Activated CD4-positive, alpha-beta T cell treated with anti-CD3 and anti-CD28 coated beads for 36 hours (primary cell): ENCODE measurements at regions not wholly inside any gene's neighbourhood (a gene's known extent, or its start where the extent isn't known, plus 50 kb on each side); places are given as distances from the start of the nearest gene placed in this dataset.

Experiments
- ATAC-seq: fragments of 200-7000 bp; cut with Tn5 transposase; one replicate; pipeline ENCODE4 v1.10.0; 2021; ENCODE audit warnings: mild to moderate bottlenecking, moderate library complexity
- CTCF ChIA-PET: fragments of 350-600 bp; sonication (Branson Sonifier 250); formaldehyde crosslinking; loops from one replicate; lab custom pipeline; 2021; ENCODE audit warnings: antibody characterized with exemption; lab: Charles Lee
- POLR2A ChIA-PET: fragments of 350-600 bp; sonication (Branson Sonifier 250); formaldehyde crosslinking; loops from one replicate; lab custom pipeline; 2021; ENCODE audit warnings: antibody characterized with exemption, inconsistent platforms; lab: Charles Lee
- DNase-seq: peaks from one replicate; pipeline ENCODE4 v3.0.0-alpha.2; 2020
- H3K27ac Mint-ChIP-seq: one replicate; pipeline ENCODE4 v1.8.0; 2021; ENCODE audit warnings: mixed read lengths
- H3K27me3 Mint-ChIP-seq: one replicate; pipeline ENCODE4 v1.8.0; 2021; ENCODE audit warnings: mixed read lengths
- H3K36me3 Mint-ChIP-seq: one replicate; pipeline ENCODE4 v1.8.0; 2021; ENCODE audit warnings: low read depth, mixed read lengths
- H3K4me1 Mint-ChIP-seq: one replicate; pipeline ENCODE4 v1.8.0; 2021; ENCODE audit warnings: mixed read lengths
- H3K4me3 Mint-ChIP-seq: one replicate; pipeline ENCODE4 v1.8.0; 2021; ENCODE audit warnings: mild to moderate bottlenecking, moderate library complexity, mixed read lengths
- H3K9me3 Mint-ChIP-seq: one replicate; pipeline ENCODE4 v1.8.0; 2021; ENCODE audit warnings: low read depth, mixed read lengths
- intact Hi-C, 2 experiments: fragments of 100-400 bp; cut with DNase I in 1 of 2; cut with micrococcal nuclease in 1 of 2; formaldehyde crosslinking; loops; one replicate each; pipeline versions ENCODE4 v1.14.2 to v1.15.1; 2022 to 2024; cut with DNase I, micrococcal nuclease

DNA sequence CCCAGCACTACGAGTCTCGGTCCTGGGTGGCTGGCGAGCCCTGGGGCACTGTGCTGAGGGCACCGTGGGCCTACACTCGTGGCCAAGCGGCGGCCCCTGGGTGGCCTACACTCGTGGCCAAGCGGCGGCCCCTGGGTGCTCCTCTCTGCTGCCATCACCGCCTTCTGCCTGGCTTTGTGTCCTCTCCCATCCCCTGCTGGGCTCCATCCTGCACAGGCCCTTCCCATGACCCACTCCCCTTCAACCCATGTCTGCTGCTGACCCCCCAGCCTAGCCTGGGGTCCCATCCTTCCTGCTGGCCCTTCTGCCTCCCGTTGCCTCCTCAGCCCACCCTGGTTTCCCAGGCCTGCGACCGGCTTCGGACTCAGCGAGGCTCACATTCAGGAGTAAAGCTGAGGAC, 87.4 kb upstream of the CLDN5 start:
- ChIA-PET CTCF (interaction anchor here (0.6 kb wide), 2 partner anchors 18 to 202 kb away, joined by 3 read pairs; no protein-coding TSS in a partner anchor), POLR2A (no interaction called here)
- no peak for ATAC-seq
- H3K36me3 Mint-ChIP-seq: no peaks in the 10 kb centered on the region
- no peaks in the 10 kb centered on the region for H3K9me3 Mint-ChIP-seq
- H3K4me3 Mint-ChIP-seq: no peak overlapping the region
- no peak for DNase-seq
- intact Hi-C loops: loop anchor here in 1 of 2 experiments (2.0 kb wide), 1 partner anchor 35 kb away; no protein-coding TSS in a partner anchor
- no peaks in the 10 kb centered on the region for H3K27me3 Mint-ChIP-seq
- H3K4me1 Mint-ChIP-seq: peaks cover 46% of the 10 kb centered on the region
- no peak overlapping the region for H3K27ac Mint-ChIP-seq

DNA sequence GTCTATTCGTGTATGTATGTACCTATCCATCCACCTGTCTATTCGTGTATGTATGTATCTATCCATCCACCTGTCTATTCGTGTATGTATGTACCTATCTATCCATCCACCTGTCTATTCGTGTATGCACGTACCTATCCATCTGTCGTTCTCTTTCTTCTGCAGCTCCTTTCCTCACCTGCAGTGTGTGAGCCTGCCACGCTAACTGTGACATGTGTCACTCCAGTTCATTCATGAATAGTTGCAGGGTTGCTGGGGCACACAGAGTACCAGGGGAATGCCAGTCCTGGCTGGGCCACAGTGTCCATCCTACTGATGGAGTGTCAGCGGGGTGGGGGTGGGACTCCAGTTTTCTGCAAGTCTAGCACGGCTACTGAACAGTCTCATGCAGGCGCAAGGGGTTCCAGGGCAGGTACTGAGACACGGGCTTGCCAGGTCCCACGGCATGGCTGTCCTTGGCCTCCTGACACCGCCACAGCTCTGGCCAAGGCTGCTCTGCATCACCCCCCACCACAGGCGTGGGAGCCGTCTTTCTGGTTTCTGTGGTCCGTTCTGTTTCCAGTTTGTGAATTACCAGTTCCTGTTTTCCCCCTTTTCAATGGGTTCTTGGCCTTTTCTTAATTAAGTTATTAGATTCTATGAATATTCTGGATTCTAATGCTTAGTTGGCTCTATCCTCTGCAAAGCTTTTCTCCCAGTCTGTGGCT, 88.8 kb upstream of the CLDN5 start:
- H3K27ac Mint-ChIP-seq: no peak overlapping the region
- H3K9me3 Mint-ChIP-seq: no peaks in the 10 kb centered on the region
- intact Hi-C loops: no loop called here
- H3K36me3 Mint-ChIP-seq: no peaks in the 10 kb centered on the region
- ATAC-seq: no peak
- DNase-seq: no peak
- ChIA-PET CTCF (no interaction called here), POLR2A (no interaction called here)
- H3K4me3 Mint-ChIP-seq: no peak overlapping the region
- H3K4me1 Mint-ChIP-seq: peaks cover 35% of the 10 kb centered on the region
- no peaks in the 10 kb centered on the region for H3K27me3 Mint-ChIP-seq

DNA sequence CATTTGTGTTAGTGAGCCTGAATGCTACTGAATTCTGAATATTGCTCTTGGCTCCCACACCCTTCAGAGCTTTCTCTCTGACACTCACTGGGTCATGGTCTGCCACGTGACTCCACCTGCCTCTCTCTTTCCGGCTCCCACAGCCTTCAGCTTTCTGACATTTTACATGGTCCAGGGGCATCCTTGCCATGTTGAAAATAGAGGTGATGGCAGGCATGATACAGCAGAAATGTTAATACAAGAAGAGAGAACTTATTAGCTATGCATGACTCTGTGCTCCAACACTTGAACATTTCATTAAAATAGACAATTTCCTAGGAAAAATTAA, 90.3 kb upstream of the CLDN5 start:
- H3K9me3 Mint-ChIP-seq: no peaks in the 10 kb centered on the region
- ChIA-PET CTCF (interaction anchor here (1.1 to 1.2 kb wide), 2 partner anchors 15 to 16 kb away, joined by 3 read pairs; no protein-coding TSS in a partner anchor), POLR2A (no interaction called here)
- H3K27ac Mint-ChIP-seq: no peak overlapping the region
- DNase-seq: no peak
- H3K4me1 Mint-ChIP-seq: peaks cover 27% of the 10 kb centered on the region
- ATAC-seq: no peak
- H3K36me3 Mint-ChIP-seq: no peaks in the 10 kb centered on the region
- intact Hi-C loops: no loop called here
- H3K4me3 Mint-ChIP-seq: no peak overlapping the region
- no peaks in the 10 kb centered on the region for H3K27me3 Mint-ChIP-seq

DNA sequence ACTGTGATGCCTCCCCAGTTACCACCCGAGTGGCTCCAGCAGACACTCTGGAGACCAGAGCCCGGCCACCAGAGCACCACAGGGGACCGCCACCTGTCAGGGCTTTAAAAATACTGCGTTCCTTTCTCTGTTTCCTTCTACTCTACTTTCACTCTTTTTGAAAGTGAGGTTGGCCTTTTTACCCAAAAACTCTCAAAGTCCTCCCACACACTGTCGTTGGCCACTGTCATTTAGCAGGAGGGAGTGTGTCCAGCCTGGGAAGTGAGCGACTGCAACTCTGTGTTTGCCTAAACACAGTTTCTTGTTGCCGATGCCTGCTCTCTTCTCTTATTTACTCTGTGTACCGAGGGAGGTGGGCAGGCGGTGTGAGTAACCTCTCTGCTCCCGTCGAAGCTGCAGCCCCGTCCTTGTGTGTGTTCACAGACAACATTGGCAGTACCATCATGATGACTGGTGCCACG, 90.8 kb upstream of the CLDN5 start:
- Mint-ChIP-seq H3K4me1 (peaks cover 27% of the 10 kb centered on the region), H3K27me3 (no peaks in the 10 kb centered on the region), H3K9me3 (no peaks in the 10 kb centered on the region), H3K36me3 (no peaks in the 10 kb centered on the region), H3K27ac (no peak overlapping the region), H3K4me3 (no peak overlapping the region)
- DNase-seq: no peak
- ChIA-PET POLR2A (no interaction called here), CTCF (interaction anchor here (1.1 to 1.2 kb wide), 2 partner anchors 14 to 17 kb away, joined by 3 read pairs; no protein-coding TSS in a partner anchor)
- intact Hi-C loops: no loop called here
- no peak for ATAC-seq

DNA sequence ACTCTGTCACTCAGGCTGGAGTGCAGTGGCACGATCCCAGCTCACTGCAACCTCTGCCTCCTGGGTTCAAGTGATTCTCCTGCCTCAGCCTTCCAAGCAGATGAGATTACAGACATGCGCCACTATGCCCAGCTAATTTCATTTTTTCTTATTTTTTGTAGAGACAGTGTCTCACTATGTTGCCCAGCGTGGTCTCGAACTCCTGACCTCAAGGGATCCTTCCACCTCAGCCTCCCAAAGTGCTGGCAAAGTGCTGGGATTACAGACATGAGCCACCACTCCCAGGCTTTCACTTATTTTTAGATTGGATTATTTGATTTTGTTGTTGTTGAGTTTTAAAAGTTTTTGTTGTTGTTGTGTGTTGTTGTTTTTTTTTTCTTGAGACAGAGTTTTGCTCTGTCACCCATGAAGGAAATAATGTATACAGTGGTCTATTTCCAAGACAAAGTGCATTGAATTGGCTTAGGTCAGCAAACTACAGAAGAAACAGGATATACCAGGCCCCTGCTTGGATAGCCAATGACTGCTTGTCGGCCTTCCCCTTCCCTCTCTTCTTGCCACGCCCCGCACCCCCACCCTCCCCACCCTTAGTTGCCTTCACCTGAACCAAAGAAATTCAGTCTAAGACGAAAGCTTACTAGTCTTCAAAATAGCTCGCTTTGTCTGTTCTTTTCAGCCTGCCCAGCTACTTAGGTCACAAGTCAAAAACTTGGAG, 91.8 kb upstream of the CLDN5 start:
- Mint-ChIP-seq H3K4me1 (peaks cover 17% of the 10 kb centered on the region), H3K9me3 (no peaks in the 10 kb centered on the region), H3K4me3 (no peak overlapping the region), H3K27ac (no peak overlapping the region), H3K36me3 (no peaks in the 10 kb centered on the region), H3K27me3 (no peaks in the 10 kb centered on the region)
- ChIA-PET POLR2A (no interaction called here), CTCF (interaction anchor here (0.6 to 1.2 kb wide), 3 partner anchors 13 to 142 kb away, joined by 3 read pairs; no protein-coding TSS in a partner anchor)
- intact Hi-C loops: no loop called here
- DNase-seq (no peak), ATAC-seq (no peak)

DNA sequence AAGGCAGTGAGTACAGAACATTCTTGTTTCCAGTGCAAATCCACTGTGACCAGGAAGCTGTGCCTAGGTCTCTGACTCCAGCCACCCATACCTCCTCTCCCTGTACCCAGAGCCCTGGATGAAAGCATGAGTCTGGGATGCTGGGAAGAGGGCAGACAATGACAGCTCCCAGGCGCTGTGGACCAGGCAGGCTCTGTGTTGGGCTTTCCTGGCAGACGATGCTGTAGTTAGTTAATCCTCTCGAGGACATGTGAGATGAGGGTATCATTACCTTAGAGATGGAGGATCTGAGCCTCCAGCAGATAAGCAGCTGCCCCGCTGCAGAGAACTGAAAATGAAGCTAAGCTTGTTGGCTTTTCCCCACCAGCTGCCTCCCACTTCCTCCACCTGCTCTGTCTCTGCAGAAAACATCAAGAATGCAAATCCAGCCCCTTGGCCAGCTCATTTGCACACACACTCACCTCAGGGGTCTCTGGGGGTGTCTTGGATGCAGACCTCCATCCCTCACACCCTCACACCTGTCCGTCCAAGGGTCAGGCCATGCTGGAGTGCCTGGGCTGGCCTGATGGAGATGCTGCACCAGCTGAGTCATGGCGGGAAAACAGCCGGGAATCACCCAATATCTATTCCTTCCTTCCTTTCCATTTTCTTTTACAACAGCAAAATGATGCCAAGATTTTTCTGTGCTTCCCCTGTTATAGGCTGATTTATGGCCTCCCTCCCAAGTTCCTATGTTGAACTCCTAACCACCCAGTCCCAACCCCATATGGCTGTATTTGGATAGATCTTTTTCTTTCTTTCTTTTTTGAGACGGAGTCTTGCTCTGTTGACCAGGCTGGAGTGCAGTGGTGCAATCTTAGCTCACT, 94.9 kb upstream of the SEPTIN5 start:
- CTCF ChIA-PET: interaction anchor here (0.8 to 1.9 kb wide), 3 partner anchors 10 to 89 kb away, joined by 3 to 10 read pairs (median 4); no protein-coding TSS in a partner anchor
- POLR2A ChIA-PET: no interaction called here
- intact Hi-C loops: no loop called here
- peaks cover 11% of the 10 kb centered on the region for H3K4me1 Mint-ChIP-seq
- H3K4me3 Mint-ChIP-seq: no peak overlapping the region
- no peak overlapping the region for H3K27ac Mint-ChIP-seq
- no peaks in the 10 kb centered on the region for H3K36me3 Mint-ChIP-seq
- no peak for ATAC-seq
- no peak for DNase-seq
- H3K27me3 Mint-ChIP-seq: no peaks in the 10 kb centered on the region
- H3K9me3 Mint-ChIP-seq: no peaks in the 10 kb centered on the region

DNA sequence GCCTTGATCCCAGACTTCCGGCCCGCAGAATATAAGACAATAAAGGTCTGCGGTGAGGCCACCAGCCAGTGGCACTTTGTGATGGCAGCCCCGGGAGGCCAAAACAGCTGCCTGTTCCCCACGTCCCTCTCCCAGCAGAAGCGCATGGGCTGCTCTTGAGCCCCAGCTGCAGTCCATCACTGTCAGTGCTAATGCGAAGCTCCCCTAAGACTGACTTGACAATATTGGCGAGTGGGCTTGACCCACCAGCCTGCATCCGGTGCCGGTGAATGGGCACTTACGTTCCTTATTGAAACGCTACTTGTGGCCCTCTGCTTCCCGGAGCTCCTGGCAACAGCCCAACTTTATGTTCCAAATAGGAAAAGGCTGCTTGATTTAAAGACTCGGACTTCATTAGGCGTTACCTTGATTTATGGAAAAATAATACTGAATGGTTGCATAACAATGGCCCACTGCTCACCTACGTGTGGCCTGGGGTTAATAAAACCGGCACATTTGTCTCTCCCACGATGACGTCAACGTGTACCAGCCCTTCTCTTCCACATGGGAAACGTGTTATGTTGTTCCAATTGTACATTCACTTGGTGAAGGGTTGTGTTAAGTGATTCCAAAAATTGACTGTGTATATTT, 93.4 kb upstream of the SEPTIN5 start:
- Mint-ChIP-seq H3K4me1 (peaks cover 11% of the 10 kb centered on the region), H3K27me3 (no peaks in the 10 kb centered on the region), H3K9me3 (no peaks in the 10 kb centered on the region), H3K4me3 (no peak overlapping the region), H3K27ac (no peak overlapping the region), H3K36me3 (no peaks in the 10 kb centered on the region)
- ChIA-PET CTCF (interaction anchor here (0.6 to 0.7 kb wide), 2 partner anchors 11 to 419 kb away, joined by 3 read pairs; no protein-coding TSS in a partner anchor), POLR2A (no interaction called here)
- ATAC-seq: no peak
- DNase-seq: no peak
- intact Hi-C loops: no loop called here

DNA sequence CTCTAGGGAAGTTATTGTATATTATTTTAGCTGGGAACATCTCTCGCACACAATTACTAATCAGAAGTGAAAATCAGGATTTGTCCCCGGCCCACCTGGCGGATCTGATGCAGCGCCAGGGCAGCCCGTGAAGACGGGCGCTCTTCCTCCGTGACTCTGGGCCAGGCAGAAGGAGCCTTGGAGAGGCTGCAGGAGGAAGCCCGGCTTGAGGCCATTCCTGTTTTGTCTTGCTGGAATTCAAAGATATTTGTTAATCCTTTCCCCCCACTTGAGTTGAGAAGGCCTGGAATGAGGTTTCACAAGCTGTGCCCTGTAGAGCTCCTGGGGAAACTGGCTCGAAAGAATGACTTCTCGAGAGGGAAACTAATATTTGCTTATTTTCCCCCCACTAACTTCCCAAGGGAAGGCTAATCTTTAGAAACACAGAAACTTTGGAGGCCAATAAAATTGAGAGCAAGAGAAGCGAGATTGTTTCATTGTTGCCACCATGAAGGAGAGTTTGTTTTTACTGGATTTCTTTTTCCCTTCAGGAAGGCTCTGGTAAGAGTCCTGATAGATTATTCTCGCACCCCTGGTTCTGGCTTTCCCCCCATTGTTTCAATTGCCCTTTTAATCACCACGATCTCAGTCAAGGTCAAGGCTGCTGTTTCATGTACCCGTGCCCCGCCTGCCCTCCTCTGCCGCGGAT, 92.8 kb upstream of the SEPTIN5 start:
- Mint-ChIP-seq H3K27ac (no peak overlapping the region), H3K4me1 (peaks cover 11% of the 10 kb centered on the region), H3K4me3 (no peak overlapping the region), H3K36me3 (no peaks in the 10 kb centered on the region), H3K9me3 (no peaks in the 10 kb centered on the region), H3K27me3 (no peaks in the 10 kb centered on the region)
- DNase-seq (no peak), ATAC-seq (no peak)
- CTCF ChIA-PET: interaction anchor here (0.7 kb wide), 1 partner anchor 10 kb away, joined by 3 read pairs; no protein-coding TSS in a partner anchor
- POLR2A ChIA-PET: no interaction called here
- intact Hi-C loops: no loop called here

DNA sequence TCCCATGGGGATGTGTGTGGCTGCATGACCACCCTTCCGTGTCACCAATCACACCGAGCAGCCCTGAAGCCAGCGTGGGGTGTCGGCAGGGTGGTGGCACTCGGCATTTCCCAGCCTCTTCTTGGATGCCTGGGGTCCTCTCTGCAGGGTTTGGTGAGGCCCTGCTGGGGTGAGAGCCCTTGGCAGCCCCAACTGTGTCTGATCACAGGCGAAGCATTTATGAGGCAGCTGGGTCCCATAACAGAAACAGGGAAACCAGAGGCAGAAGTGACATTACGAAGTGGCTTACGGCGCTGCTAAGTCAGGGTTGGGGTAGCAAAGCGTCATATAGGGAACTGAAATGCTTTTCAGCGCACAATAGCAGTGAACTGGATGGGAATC, 92.3 kb upstream of the SEPTIN5 start:
- H3K27me3 Mint-ChIP-seq: no peaks in the 10 kb centered on the region
- no peaks in the 10 kb centered on the region for H3K9me3 Mint-ChIP-seq
- no peaks in the 10 kb centered on the region for H3K36me3 Mint-ChIP-seq
- DNase-seq (no peak), ATAC-seq (no peak)
- POLR2A ChIA-PET: no interaction called here
- peaks cover 14% of the 10 kb centered on the region for H3K4me1 Mint-ChIP-seq
- intact Hi-C loops: no loop called here
- CTCF ChIA-PET: no interaction called here
- H3K4me3 Mint-ChIP-seq: no peak overlapping the region
- no peak overlapping the region for H3K27ac Mint-ChIP-seq

DNA sequence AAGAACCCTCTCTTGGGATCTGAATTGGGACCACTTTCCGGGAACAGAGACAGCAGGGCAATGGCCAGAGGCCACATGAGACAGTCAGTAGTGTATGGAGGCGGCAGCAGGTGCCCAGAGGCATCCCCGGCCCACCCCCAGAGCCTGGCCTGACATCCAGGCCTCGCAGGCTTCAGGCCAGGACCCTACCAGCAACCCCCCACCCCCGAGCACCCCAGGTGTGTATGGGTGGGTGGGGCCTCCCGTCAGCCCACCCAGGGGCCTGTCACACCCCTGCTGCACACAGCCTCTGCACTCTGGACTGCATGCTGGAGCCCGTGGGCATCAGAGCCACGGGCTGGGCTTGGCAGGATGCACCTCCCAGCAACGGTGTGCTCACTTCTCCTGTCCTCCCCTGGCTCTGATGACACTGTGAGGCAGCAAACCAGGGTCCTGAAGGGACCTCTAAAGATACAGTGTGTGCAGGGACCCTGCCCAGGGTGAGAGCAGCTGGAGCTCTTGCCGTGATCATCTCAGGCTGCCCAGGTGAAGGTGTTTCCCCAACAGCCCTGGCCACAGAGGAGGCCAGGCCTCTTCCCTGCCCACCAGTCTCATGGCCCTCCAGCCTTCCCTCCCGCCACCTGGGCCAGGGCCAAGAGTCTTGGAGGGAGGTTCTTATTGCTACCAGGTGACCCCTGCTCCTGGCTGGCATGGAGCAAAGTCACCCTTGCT, 88.8 kb upstream of the SEPTIN5 start:
- DNase-seq (no peak), ATAC-seq (no peak)
- POLR2A ChIA-PET: no interaction called here
- H3K27me3 Mint-ChIP-seq: no peaks in the 10 kb centered on the region
- CTCF ChIA-PET: no interaction called here
- H3K9me3 Mint-ChIP-seq: no peaks in the 10 kb centered on the region
- H3K36me3 Mint-ChIP-seq: no peaks in the 10 kb centered on the region
- H3K27ac Mint-ChIP-seq: no peak overlapping the region
- intact Hi-C loops: loop anchor here in 1 of 2 experiments (5.0 kb wide), 2 partner anchors 233 to 383 kb away; no protein-coding TSS in a partner anchor
- H3K4me3 Mint-ChIP-seq: no peak overlapping the region
- H3K4me1 Mint-ChIP-seq: peaks cover 5% of the 10 kb centered on the region
